GM18498 (cell line): ENCODE measurements at regions not wholly inside any gene's neighbourhood (a gene's known extent, or its start where the extent isn't known, plus 50 kb on each side); places are given as distances from the start of the nearest gene placed in this dataset.

Source experiments
- ATAC-seq: cut with Tn5 transposase; IDR thresholded peaks from one replicate; pipeline ENCODE4 v1.9.1; 2021; ENCODE audit warnings: mild to moderate bottlenecking, moderate library complexity; ENCODE audit not compliant: unreplicated experiment

DNA sequence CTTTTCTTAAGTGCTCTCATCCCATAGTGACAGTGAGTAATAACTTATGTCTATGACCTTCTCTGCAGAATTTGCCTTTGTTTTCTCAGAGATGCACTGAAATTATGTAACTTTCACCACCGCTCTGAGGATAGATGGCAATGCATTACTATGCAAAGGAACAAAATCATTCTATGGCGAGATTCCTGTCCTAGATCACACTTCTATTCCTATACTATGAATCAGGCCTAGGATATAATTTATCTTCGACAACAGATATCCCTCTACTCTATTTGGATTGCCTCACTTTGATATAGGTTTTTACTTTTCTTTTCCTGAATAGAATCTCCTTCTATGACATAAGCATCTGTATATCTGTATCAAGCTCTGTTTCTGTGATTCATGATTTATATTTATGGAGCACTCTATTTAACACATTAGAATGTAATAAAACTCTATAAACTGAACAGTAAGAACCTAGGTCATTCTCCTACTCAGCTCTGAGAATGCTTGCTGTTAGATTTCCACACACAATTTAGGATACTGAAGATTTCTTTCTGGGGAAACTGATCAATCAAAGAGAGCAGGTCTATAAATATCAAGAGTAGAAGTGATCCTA is 1082.3 kb upstream of the ADGRL3 start:
- no peak for ATAC-seq

DNA sequence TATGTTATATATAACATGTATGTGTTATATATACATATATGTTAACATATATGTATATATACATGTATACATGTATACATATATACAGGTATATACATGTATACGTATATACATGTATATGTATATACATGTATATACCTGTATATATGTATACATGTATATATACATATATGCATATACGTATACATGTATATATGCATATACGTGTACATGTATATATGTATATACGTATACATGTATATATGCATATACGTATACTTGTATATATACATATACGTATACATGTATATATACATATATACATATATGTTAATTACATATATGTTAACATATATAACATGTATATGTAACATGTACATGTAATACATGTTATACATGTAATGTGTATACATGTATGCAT is 1077.3 kb upstream of the ADGRL3 start:
- no peak for ATAC-seq

DNA sequence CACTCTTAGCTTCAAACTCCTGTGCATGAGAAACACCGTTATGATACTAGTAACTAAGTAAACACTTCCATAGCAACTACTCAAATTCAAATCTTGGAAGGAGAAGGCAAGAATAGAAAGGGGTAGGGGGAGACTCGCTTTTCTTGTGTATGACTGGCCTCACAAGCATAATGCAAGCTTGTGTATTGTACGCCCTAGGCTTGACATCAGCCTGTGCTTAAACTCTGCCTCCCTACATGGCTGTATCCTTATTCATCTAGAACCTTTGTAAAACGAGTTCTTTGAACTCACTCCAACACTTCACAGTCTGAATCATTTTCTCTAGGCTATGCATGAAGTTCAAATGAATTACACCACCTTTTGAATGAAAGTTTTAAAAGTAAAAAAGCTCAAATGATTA is 1071.2 kb upstream of the ADGRL3 start:
- ATAC-seq, result no peak

DNA sequence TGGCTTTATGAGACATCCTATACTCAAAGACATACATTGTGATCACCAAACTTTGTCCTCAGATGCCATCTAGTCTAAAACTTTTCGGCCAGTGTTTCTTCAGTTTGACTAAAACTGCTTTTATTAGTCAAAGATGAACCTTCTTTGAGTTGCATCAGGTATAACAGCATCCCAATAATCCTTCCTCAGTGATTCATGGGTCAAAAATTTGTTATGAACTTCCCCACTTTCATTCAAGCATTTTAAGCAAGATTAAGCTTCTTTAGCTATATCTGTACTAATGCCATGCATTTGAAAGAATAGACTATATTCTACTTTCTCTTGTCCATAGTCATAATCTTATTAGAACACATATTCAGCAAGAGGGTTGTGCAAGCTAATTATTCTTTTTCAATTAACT is 1070.4 kb upstream of the ADGRL3 start:
- ATAC-seq, result no peak

DNA sequence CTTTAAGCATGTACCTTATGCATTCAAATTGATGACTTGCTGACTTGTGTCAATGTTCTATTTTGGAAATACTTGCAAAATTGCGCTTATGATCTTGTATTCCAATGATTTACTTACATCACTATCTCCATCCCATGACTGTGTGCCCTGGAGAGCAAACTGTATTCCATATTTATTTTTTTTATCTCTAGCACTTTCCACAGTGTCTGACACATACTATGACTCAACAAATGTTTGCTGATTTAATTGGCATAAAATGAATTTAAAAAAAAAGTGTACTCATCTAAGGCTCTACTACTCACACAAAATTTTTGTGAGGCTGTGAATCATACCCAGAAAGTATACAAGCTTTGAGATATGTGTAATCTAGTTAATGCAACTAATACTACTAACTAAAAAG is 1066.8 kb upstream of the ADGRL3 start:
- no peak for ATAC-seq

GRCh38 chr4:60134099-60134498 is 1066.0 kb upstream of the ADGRL3 start:
- ATAC-seq, result no peak

GRCh38 chr4:60155088-60155487 is 1045.0 kb upstream of the ADGRL3 start:
- ATAC-seq, result no peak

- no peak for ATAC-seq
These were observed 1027.0 kb upstream of the ADGRL3 start for GRCh38 chr4:60173103-60173502.

GRCh38 chr4:60173718-60174117 is 1026.4 kb upstream of the ADGRL3 start:
- ATAC-seq, result no peak

- ATAC-seq, result no peak
These were observed 1024.9 kb upstream of the ADGRL3 start for GRCh38 chr4:60175241-60175640.

DNA sequence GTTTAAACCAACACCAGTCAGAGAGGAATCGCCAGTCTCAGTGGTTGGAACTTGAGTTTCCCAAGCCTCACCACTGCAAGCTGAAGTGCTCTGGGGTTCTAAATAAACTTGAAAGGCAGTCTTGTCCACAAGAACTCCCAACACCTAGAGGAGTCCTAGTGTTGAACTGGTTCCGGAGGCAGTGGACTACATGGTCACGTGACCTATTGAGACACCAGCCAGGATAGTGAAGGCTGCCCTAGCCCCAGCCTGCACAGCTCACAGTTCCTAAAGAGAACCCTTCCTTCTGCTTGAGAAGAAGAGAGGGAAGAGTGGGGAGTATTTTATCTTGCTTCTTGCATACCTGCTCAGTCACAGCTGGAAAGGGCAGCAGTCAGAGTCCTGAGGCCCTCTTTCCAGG is 1012.7 kb upstream of the ADGRL3 start:
- no peak for ATAC-seq

DNA sequence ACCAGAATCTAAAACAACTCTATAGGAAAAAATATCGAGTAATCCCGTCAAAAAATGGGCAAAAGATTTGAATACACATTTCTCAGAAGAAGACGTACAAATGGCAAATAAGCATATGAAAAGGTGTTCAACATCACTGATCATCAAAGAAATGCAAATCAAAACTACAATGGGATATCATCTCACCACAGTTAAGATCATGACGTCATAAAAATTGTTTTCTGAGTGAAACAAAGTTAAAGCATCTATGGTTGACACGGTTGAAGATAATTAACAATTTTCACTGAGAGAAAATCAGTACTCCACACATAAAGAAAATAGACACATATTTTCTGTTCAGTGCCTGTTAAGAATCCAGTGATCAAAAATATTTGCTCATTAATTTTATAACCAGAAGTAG is 1010.8 kb upstream of the ADGRL3 start:
- no peak for ATAC-seq

DNA sequence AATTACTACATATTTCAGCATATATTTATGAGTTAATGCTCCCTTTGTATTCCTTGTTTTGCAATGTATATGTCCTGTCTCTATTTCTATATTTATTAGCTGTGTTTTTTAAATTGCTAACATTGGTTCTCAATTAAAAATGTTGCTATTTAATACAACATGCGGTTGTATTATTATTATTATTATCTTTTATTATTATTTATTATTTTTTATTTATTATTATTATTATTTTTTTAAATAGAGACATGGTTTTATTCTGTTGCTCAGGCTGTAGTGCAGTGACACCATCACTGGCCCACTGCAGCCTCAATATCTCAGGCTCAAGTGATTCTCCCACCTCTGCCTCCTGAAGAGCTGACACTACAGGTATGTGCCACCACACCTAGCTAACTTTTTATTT is 1005.9 kb upstream of the ADGRL3 start:
- ATAC-seq, result no peak

DNA sequence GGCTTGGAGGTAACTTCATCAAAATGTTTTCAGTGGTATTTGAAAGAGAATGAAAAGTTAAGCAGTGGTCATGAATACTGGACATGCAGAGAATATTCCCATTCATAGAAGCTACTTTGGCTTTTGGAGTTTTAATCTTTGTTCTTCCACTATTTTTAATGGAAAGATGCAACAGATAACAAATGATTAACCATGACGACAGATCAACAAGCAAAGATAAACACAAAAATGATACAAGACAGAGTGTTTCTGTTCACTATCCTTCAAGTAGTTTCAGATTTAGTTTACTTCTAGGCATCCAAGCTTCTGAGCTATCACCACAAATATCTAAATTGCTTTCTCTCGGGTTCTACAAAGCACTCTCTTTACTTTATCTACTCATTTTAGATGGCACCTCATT is 1004.9 kb upstream of the ADGRL3 start:
- no peak for ATAC-seq

DNA sequence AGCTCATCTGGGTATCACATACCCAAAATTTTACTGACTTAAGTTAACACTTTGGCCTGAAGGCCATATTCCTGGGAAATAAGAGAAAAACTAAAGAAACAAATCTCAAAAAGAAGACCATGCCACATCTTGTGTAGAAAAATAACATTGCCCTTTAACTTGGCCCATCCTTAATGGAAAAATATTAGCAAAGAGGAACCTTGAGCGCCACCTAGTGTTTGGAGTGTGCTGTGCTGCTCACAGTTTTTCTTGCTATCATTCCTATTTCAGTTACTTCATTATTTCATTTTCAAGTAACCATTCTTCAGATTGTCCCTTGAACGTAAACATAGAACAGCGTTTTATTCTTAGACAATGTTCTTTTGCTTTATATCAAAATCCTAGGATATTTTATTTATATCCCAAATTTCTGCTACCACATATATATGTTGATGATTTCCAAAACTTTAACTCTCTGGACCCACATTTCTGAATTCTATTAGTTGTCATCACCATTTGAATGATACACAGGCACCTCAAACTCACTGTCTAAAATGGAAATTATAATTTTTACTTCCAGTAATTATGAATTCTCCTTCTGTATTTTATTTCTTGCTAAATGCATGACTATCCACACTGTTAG is 999.0 kb upstream of the ADGRL3 start:
- ATAC-seq, result peak; percentile 79

- ATAC-seq, result no peak
These were observed 990.5 kb upstream of the ADGRL3 start for GRCh38 chr4:60209588-60209987.

- ATAC-seq, result no peak
These were observed 984.2 kb upstream of the ADGRL3 start for GRCh38 chr4:60215906-60216305.

- no peak for ATAC-seq
These were observed 983.4 kb upstream of the ADGRL3 start for GRCh38 chr4:60216752-60217151.

DNA sequence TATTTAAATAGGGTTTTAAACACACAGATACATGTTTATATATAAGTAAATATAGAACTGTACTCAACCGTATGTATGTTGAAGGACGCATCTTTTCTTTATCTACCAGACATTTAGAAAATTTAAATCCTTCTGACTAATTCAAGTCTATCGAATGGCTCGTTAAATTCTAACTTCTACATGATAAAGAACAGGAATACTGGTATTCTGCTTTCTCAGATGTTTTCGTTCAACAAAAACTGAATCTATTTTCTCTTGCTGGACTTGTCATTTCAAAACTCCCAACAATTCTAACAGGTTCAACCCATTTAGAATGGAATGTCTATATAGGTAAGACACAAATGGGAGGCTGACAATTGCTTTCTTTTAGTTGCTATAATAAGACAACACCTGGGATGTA is 978.3 kb upstream of the ADGRL3 start:
- no peak for ATAC-seq

DNA sequence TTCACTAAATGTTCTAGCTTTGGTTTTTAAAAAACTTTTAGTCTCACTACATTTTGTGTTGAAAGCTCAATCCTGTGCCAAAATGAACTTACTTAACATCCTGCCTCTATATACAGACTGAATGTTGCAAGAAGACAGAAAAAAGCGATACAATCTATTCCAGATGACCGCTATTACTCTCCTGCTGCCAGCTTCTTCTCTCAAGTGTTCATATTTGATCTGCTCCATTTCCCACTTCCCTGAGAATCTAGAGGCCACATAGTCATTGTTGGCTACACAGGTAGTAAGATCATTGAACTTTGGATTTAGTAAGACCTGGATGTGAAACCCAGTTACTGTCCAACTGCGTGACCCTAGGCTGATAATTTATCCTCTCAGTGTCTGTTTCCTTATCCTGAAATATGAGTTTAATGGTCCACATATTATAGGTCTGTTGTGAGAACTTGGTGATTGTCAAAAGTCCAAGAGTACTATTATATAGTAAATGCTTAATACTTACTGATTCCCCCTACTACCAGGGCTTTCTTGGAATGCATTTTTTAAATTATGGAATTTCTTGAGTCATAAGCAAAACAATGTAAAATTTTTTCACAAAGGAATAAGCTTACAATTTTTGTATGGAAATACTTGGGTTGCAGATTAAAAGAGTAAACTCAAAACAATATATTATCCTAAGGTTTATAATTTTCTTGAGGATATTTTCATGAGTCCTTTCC is 976.8 kb upstream of the ADGRL3 start:
- no peak for ATAC-seq

DNA sequence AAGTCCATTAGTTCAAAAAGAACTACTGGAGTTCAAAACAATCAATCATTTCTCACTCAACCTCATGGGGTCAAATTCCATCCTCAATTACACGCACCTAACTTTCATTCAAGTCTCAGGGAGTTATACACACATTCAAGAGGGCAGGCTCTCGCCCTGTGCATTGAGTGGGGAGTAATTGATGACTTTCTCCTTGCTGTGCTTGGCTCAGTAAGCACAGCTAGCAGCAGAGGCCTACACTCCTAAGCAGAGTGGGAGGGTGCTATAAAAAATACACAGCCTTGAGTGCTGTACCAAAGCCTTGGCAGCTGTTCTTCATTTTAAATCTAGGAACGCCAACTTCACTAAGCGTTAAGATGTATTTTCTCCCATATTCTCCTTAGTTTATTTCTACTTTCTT is 958.3 kb upstream of the ADGRL3 start:
- no peak for ATAC-seq

DNA sequence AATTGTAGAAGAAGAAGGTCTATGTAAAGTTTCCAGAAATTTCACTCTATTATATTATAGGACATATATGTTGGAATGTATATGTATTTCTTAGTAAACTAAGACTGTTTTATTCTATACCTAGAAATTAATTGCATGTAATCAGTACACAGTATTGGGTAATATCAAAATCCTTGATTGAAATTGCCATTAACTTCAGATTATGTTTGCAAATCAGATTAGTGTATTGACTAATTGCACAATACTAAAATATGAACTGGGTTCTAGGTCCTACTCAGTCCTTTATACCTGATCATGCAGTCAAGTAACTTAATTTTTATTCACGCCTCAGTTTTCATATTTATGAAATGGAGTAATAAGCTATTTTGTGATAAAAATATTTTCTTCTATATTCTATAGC is 950.3 kb upstream of the ADGRL3 start:
- ATAC-seq, result no peak

- ATAC-seq, result no peak
These were observed 949.5 kb upstream of the ADGRL3 start for GRCh38 chr4:60250657-60251056.
